Astrocyte (in vitro differentiated cells and primary cell): ENCODE measurements at regions not wholly inside any gene's neighbourhood (a gene's known extent, or its start where the extent isn't known, plus 50 kb on each side); places are given as distances from the start of the nearest gene placed in this dataset.
A peak's percentile ranks its signal among the peaks of the same experiment; 100 is the strongest.

ENCODE experiments used
- DNase-seq: peaks from one replicate; pipeline ENCODE4 v3.0.0-alpha.2; 2010; ENCODE audit warnings: low read depth
- FAIRE-seq: peaks from 2 replicates; lab custom pipeline; 2011; peaks lifted over from hg19 to GRCh38; lab: Jason Lieb, UNC
- H2AFZ ChIP-seq: 2 replicates; pipeline ENCODE4 v1.6.0; 2012; ENCODE audit warnings: low read depth, low read length, inconsistent platforms
- H3K27ac ChIP-seq: 2 replicates; pipeline ENCODE4 v1.5.1; 2011; ENCODE audit warnings: low read depth, low read length, inconsistent platforms
- H3K27me3 ChIP-seq: 2 replicates; pipeline ENCODE4 v1.6.0; 2011; ENCODE audit warnings: low read length, inconsistent platforms; ENCODE audit not compliant: insufficient read depth
- H3K36me3 ChIP-seq: 2 replicates; pipeline ENCODE4 v1.5.1; 2011; ENCODE audit warnings: low read length, inconsistent platforms; ENCODE audit not compliant: insufficient read depth
- H3K4me1 ChIP-seq: 2 replicates; pipeline ENCODE4 v1.5.1; 2011; ENCODE audit warnings: low read length, inconsistent platforms; ENCODE audit not compliant: insufficient read depth
- H3K4me2 ChIP-seq: 2 replicates; pipeline ENCODE4 v1.6.0; 2012; ENCODE audit warnings: low read length, inconsistent platforms
- H3K4me3 ChIP-seq: 2 replicates; pipeline ENCODE4 v1.5.1; 2011; ENCODE audit warnings: low read depth, mild to moderate bottlenecking, low read length, inconsistent platforms; ENCODE audit not compliant: insufficient read depth
- H3K79me2 ChIP-seq: 2 replicates; pipeline ENCODE4 v1.6.0; 2012; ENCODE audit warnings: mild to moderate bottlenecking, low read length, inconsistent platforms; ENCODE audit not compliant: insufficient read depth
- H3K9ac ChIP-seq: 2 replicates; pipeline ENCODE4 v1.6.0; 2012; ENCODE audit warnings: mild to moderate bottlenecking, low read length, inconsistent platforms
- H3K9me3 ChIP-seq: 2 replicates; pipeline ENCODE4 v1.5.1; 2012; ENCODE audit warnings: low read depth, mild to moderate bottlenecking, low read length, inconsistent platforms; ENCODE audit not compliant: insufficient read depth
- H4K20me1 ChIP-seq: 2 replicates; pipeline ENCODE4 v1.6.0; 2012; ENCODE audit warnings: low read length, inconsistent platforms; ENCODE audit not compliant: insufficient read depth
- H3K27ac Mint-ChIP-seq: one replicate; pipeline ENCODE4 v1.8.0; 2021; ENCODE audit warnings: mild to moderate bottlenecking, mixed read lengths; ENCODE audit not compliant: unreplicated experiment
- H3K27me3 Mint-ChIP-seq: one replicate; pipeline ENCODE4 v1.8.0; 2021; ENCODE audit warnings: low read depth, mixed read lengths; ENCODE audit not compliant: unreplicated experiment
- H3K36me3 Mint-ChIP-seq: one replicate; pipeline ENCODE4 v1.8.0; 2021; ENCODE audit warnings: low read depth, mixed read lengths; ENCODE audit not compliant: unreplicated experiment
- H3K4me1 Mint-ChIP-seq: one replicate; pipeline ENCODE4 v1.8.0; 2021; ENCODE audit warnings: low read depth, mixed read lengths; ENCODE audit not compliant: unreplicated experiment
- H3K4me3 Mint-ChIP-seq: one replicate; pipeline ENCODE4 v1.8.0; 2021; ENCODE audit warnings: mild to moderate bottlenecking, moderate library complexity, mixed read lengths; ENCODE audit not compliant: unreplicated experiment
- H3K9me3 Mint-ChIP-seq: one replicate; pipeline ENCODE4 v1.8.0; 2021; ENCODE audit warnings: mild to moderate bottlenecking, mixed read lengths; ENCODE audit not compliant: unreplicated experiment
- CTCF ChIP-seq: IDR thresholded peaks from 2 replicates; pipeline ENCODE4 v1.5.1; 2011; ENCODE audit warnings: low read depth, mild to moderate bottlenecking, inconsistent platforms, low read length, moderate library complexity; ENCODE audit not compliant: insufficient read depth
- EZH2 ChIP-seq: IDR thresholded peaks from 2 replicates; pipeline ENCODE4 v1.6.1; 2012; ENCODE audit warnings: mild to moderate bottlenecking, low read length, inconsistent platforms; ENCODE audit not compliant: insufficient read depth

DNA sequence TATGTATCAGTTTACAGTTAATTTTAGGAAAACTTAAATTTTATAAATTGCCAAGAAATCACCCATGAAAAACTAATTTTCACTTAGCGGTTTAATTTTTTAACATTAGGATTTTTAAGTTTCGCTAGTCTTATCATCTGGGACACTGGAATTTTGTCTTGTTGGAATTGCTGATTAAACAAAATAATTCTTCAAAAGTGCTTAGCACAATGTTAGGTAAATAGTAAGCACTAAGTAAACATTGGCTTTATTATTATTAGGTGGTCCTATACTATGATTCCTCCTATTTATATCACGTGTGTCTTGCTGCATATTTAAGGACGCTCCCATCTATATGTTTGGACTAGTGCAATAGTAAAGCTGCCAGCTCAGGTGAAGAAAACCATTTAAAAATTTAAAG is 54.6 kb upstream of the MAP4K3 start:
- no peak for FAIRE-seq
- no peaks in the 10 kb centered on the region for H3K9me3 Mint-ChIP-seq
- peak overlapping the region; percentile 79 for H3K27ac ChIP-seq

GRCh38 chr2:39492095-39492590 is 55.1 kb upstream of the MAP4K3 start:
- Histone ChIP-seq H3K4me2 (peak overlapping the region; percentile 63), H3K4me3 (no peak overlapping the region), H3K27me3 (no peaks in the 10 kb centered on the region), H3K9ac (peak overlapping the region; percentile 53), H3K79me2 (no peaks in the 10 kb centered on the region), H3K27ac (peak overlapping the region; percentile 79), H3K36me3 (no peaks in the 10 kb centered on the region), H2AFZ (no peak overlapping the region), H3K4me1 (peaks cover 47% of the 10 kb centered on the region), H3K9me3 (no peaks in the 10 kb centered on the region), H4K20me1 (no peaks in the 10 kb centered on the region)
- TF ChIP-seq EZH2 (no peak), CTCF (no peak)
- DNase-seq (peak; percentile 99), FAIRE-seq (no peak)
- Mint-ChIP-seq H3K4me3 (peak overlapping the region; percentile 5), H3K27me3 (no peaks in the 10 kb centered on the region), H3K27ac (peak overlapping the region; percentile 37), H3K4me1 (peaks cover 48% of the 10 kb centered on the region), H3K9me3 (no peaks in the 10 kb centered on the region), H3K36me3 (peaks cover 5% of the 10 kb centered on the region)

More for the DNA sequence above, 54.6 kb upstream of the MAP4K3 start:
- no peak for DNase-seq
- Histone ChIP-seq H3K9me3 (no peaks in the 10 kb centered on the region), H4K20me1 (no peaks in the 10 kb centered on the region), H3K4me3 (no peak overlapping the region), H3K79me2 (no peaks in the 10 kb centered on the region), H3K4me1 (peaks cover 47% of the 10 kb centered on the region), H3K36me3 (no peaks in the 10 kb centered on the region), H3K4me2 (peak overlapping the region; percentile 63), H2AFZ (no peak overlapping the region), H3K9ac (peak overlapping the region; percentile 46), H3K27me3 (no peaks in the 10 kb centered on the region)
- peaks cover 5% of the 10 kb centered on the region for H3K36me3 Mint-ChIP-seq
- TF ChIP-seq CTCF (no peak), EZH2 (no peak)
- peak overlapping the region; percentile 5 for H3K4me3 Mint-ChIP-seq
- no peaks in the 10 kb centered on the region for H3K27me3 Mint-ChIP-seq
- H3K27ac Mint-ChIP-seq: peak overlapping the region; percentile 37
- H3K4me1 Mint-ChIP-seq: peaks cover 49% of the 10 kb centered on the region

GRCh38 chr2:39492716-39493115 is 55.6 kb upstream of the MAP4K3 start:
- H3K27ac ChIP-seq: peak overlapping the region; percentile 79
- H3K27me3 ChIP-seq: no peaks in the 10 kb centered on the region
- FAIRE-seq: no peak
- no peaks in the 10 kb centered on the region for H3K79me2 ChIP-seq
- no peaks in the 10 kb centered on the region for H3K9me3 ChIP-seq
- peak overlapping the region; percentile 63 for H3K4me2 ChIP-seq
- H2AFZ ChIP-seq: no peak overlapping the region
- Mint-ChIP-seq H3K4me3 (no peak overlapping the region), H3K9me3 (no peaks in the 10 kb centered on the region), H3K4me1 (peaks cover 48% of the 10 kb centered on the region), H3K36me3 (peaks cover 5% of the 10 kb centered on the region), H3K27me3 (no peaks in the 10 kb centered on the region), H3K27ac (peak overlapping the region; percentile 37)
- peak overlapping the region; percentile 53 for H3K9ac ChIP-seq
- TF ChIP-seq EZH2 (no peak), CTCF (no peak)
- no peak for DNase-seq
- H3K4me3 ChIP-seq: no peak overlapping the region
- H4K20me1 ChIP-seq: no peaks in the 10 kb centered on the region
- no peaks in the 10 kb centered on the region for H3K36me3 ChIP-seq
- peaks cover 41% of the 10 kb centered on the region for H3K4me1 ChIP-seq
